ENCODE measurements at regions not wholly inside any gene's neighbourhood (a gene's known extent, or its start where the extent isn't known, plus 50 kb on each side); places are given as distances from the start of the nearest gene placed in this dataset.

DNA sequence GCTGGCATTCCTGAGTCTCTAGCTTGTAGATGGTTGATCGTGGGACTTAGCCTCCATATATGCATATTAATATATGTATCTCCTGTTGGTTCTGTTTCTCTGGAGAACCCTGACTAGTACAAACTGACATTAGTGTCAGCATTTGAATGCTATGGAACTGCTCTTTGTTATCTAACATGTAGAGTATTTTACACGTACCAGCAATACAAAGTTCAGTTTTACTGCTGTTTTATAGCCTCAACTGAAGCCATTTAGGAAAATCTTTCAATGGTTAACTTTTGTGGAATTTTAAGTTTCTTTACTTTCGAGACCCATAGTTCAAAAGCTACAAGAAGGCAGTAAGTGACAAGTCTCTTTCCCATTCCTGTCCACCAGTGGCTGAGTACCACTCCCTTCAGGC lies 418.4 kb downstream of the NUP35 start:
- no peak for TF ChIP-seq EZH2 (IDR thresholded peaks at IDR 0.05)
- no peak for TF ChIP-seq POLR2AphosphoS5 (IDR thresholded peaks at IDR 0.05; ENCODE audit: borderline replicate concordance, low read depth, low read length)
